GM12891 (cell line): ENCODE measurements at regions not wholly inside any gene's neighbourhood (a gene's known extent, or its start where the extent isn't known, plus 50 kb on each side); places are given as distances from the start of the nearest gene placed in this dataset.

Experiments
- DNase-seq: peaks from one replicate; pipeline ENCODE4 v3.0.0; 2011; ENCODE audit warnings: low spot score; ENCODE audit not compliant: insufficient read length
- FAIRE-seq: peaks from 2 replicates; lab custom pipeline; 2011; peaks lifted over from hg19 to GRCh38; lab: Jason Lieb, UNC
- PAX5 ChIP-seq: IDR thresholded peaks from 2 replicates; pipeline ENCODE4 v1.6.1; 2011; ENCODE audit warnings: low read length, moderate library complexity, mild to moderate bottlenecking; ENCODE audit not compliant: insufficient read depth, severe bottlenecking
- POLR2A ChIP-seq: IDR thresholded peaks from 2 replicates; pipeline ENCODE4 v1.6.1; 2011; ENCODE audit warnings: low read depth, low read length, control low read depth
- POLR2AphosphoS5 ChIP-seq: IDR thresholded peaks from 2 replicates; pipeline ENCODE4 v1.6.1; 2011; ENCODE audit warnings: low read depth, low read length, control low read depth
- POU2F2 ChIP-seq: IDR thresholded peaks from 2 replicates; pipeline ENCODE4 v1.6.1; 2011; ENCODE audit warnings: low read depth, mild to moderate bottlenecking, control low read depth, low read length, moderate library complexity
- SPI1 ChIP-seq: IDR thresholded peaks from 2 replicates; pipeline ENCODE4 v1.6.1; 2011; ENCODE audit warnings: low read depth, low read length, control low read depth
- TAF1 ChIP-seq: IDR thresholded peaks from 2 replicates; pipeline ENCODE4 v1.6.1; 2011; ENCODE audit warnings: low read depth, low read length, control low read depth

GRCh38 chr11:82494988-82495432 is 238.7 kb downstream of the FAM181B start:
- DNase-seq (no peak), FAIRE-seq (no peak)
- TF ChIP-seq POLR2A: no peak
- no peak for TF ChIP-seq POU2F2
- TF ChIP-seq TAF1: no peak
- TF ChIP-seq POLR2AphosphoS5: no peak
- no peak for TF ChIP-seq PAX5

- FAIRE-seq (no peak), DNase-seq (no peak)
- TF ChIP-seq TAF1: no peak
- no peak for TF ChIP-seq POLR2A
- no peak for TF ChIP-seq POLR2AphosphoS5
- no peak for TF ChIP-seq PAX5
- no peak for TF ChIP-seq SPI1
- no peak for TF ChIP-seq POU2F2
Measured at GRCh38 chr11:82474876-82475275, 258.8 kb downstream of the FAM181B start.

DNA sequence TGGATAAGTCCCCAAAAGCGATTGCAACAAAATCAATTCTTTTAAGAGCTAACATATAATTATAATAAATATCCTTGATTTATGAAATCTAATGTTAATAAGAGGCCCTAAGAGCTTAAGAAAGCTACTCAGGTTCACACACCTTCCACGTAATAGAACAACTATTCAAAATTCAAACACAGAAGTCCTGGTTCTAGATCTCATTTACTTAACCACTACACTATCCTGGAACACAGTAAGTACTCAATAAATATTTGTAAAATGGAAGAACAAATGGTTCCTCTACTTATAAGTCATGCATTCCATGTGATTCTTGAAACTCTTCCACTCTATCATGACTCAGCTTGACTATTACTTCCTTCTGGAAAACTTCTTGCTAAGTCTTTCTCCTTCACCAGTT is 268.2 kb downstream of the FAM181B start:
- TF ChIP-seq SPI1 (no peak), POU2F2 (no peak)
- FAIRE-seq (no peak), DNase-seq (no peak)

DNA sequence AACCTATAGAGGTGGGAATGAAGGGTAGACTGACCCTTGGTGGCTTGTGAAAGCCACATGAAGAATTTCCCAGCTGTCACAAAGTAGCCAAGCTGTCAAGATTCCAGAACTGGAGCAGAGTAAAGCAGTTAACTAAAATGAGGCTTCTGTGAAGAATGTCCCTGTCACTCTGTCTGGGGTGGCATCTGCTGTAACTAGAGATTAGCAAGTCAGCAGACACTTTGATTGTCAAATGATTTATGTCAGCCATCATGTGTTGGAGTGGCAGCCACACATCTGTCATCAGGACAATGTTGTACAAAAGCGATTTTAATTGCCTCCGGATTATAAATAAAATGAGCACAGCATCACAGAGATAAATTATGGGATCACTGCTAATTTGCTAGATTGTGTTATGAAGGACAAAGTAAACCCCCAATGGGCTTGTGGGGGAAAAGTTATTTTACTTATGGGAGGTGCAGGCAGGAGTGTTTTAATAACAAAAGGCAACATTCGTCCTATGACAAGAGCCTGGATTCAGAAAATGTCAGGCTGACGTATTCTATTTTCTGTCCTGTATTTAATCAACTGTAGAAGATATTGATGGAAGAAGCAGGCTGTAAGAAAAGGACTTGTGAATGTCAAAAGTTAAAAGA is 270.9 kb downstream of the FAM181B start:
- DNase-seq: no peak
- TF ChIP-seq POLR2A (no peak), POU2F2 (no peak), PAX5 (no peak)
- FAIRE-seq: no peak

- no peak for FAIRE-seq
- TF ChIP-seq POLR2A: no peak
- no peak for TF ChIP-seq POU2F2
- TF ChIP-seq TAF1: no peak
- TF ChIP-seq PAX5: no peak
- TF ChIP-seq POLR2AphosphoS5: no peak
- no peak for TF ChIP-seq SPI1
- DNase-seq: no peak
Measured at GRCh38 chr11:82458761-82459160, 274.9 kb downstream of the FAM181B start.

DNA sequence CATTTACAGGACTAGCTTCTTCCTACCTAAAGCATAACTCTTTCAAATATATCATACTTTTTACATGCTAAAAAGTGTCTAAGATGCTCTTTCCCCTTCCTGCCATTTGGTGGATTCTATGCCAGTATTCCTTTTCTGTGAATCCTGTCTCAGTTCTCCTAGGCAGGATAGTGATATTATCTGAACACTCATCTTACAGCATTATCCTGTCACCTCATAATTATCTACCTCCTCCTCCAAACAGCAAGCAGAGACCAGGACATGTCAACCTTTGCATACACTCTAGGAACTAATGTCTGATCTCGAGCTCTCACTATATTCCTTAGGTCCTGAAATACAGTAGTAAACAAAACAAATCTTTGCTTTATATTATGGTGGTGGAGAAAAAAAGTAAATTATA is 275.5 kb downstream of the FAM181B start:
- DNase-seq: no peak
- no peak for TF ChIP-seq PAX5
- no peak for TF ChIP-seq POU2F2
- no peak for TF ChIP-seq TAF1
- no peak for TF ChIP-seq POLR2AphosphoS5
- TF ChIP-seq POLR2A: no peak
- no peak for TF ChIP-seq SPI1
- FAIRE-seq: no peak

- no peak for TF ChIP-seq PAX5
- TF ChIP-seq TAF1: no peak
- no peak for TF ChIP-seq POLR2A
- TF ChIP-seq POU2F2: no peak
- no peak for TF ChIP-seq POLR2AphosphoS5
- TF ChIP-seq SPI1: no peak
- DNase-seq (no peak), FAIRE-seq (no peak)
Measured at GRCh38 chr11:82450996-82451395, 282.7 kb downstream of the FAM181B start.

GRCh38 chr11:82406611-82407010 is 327.1 kb downstream of the FAM181B start:
- DNase-seq: no peak
- no peak for FAIRE-seq

DNA sequence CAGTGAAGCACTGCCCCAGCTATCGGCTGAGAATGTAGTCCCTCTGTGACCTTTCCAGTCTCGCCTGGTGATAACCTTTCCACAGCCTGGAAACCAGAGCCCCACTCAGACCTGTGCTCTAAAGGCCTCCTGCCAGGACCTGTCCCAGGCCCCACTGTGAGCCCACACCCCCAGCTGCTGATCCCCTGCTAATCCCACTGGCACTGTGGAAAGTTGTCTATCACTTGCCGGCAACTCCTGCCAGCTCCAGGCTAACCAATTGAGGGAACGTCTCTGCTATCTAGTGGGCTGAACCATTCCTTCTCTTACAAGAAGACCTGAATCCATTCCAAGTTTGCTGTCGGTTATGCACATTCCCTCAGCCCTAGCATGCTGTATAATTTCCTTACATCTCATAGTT is 328.2 kb downstream of the FAM181B start:
- TF ChIP-seq SPI1 (no peak), TAF1 (no peak), POU2F2 (no peak), PAX5 (no peak), POLR2A (no peak), POLR2AphosphoS5 (no peak)
- no peak for DNase-seq
- no peak for FAIRE-seq

More at GRCh38 chr11:82406611-82407010, 327.1 kb downstream of the FAM181B start:
- TF ChIP-seq POLR2AphosphoS5 (no peak), PAX5 (no peak), SPI1 (no peak), POLR2A (no peak), TAF1 (no peak), POU2F2 (no peak)

DNA sequence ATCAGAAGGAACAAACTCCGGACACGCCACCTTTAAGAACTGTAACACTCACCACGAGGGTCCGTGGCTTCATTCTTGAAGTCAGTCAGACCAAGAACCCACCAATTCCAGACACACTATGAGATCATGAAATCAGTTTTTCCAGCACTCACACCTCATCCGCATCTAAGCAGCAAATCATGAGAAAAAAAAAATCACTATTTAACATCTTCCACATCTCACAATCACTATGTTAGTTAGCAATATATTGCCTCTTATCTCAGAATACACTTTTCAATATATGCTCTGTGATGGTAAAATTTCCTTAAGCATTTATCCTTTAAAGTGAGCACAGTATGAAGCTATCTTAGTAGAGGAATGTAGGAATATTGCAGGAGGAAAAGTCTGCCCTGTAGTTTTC is 328.7 kb downstream of the FAM181B start:
- TF ChIP-seq SPI1: no peak
- no peak for TF ChIP-seq POU2F2
- no peak for TF ChIP-seq TAF1
- TF ChIP-seq POLR2AphosphoS5: no peak
- no peak for TF ChIP-seq POLR2A
- TF ChIP-seq PAX5: no peak
- FAIRE-seq (no peak), DNase-seq (no peak)
